ENCODE measurements at regions not wholly inside any gene's neighbourhood (a gene's known extent, or its start where the extent isn't known, plus 50 kb on each side); places are given as distances from the start of the nearest gene placed in this dataset.

DNA sequence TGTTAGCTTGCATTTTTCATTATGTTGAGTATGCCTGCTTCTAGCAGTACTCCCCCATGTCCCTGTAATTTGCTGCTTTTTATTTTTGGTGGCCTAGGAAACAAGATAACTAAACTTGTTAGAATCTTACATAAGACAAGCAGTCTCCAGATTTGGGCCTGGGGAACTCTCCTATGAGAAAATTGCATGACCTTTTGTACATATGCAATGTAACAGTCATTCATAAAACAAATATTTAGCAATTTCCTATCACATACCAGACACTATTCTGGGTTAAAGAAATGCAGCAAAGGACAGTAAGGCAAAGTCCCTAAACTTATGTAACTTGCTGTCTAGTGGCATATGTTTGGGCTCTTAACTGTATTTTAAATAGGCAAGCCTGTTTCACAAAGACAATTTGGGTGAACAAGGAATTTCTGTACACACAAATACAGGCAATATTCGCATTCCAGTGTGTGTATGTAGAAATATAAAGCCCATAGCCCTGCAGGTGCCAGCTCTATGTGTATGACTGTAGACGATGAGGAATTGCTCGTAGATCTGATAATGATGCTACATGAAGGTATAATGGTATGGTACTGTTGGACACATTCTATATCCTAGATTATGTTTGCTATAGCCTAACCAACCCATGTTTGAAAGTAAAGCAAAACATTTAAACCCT is 305.2 kb upstream of the CITED2 start:
- DNase-seq (ENCODE audit: low read depth in 1 of 2, low spot score in 1 of 2): no peak

DNA sequence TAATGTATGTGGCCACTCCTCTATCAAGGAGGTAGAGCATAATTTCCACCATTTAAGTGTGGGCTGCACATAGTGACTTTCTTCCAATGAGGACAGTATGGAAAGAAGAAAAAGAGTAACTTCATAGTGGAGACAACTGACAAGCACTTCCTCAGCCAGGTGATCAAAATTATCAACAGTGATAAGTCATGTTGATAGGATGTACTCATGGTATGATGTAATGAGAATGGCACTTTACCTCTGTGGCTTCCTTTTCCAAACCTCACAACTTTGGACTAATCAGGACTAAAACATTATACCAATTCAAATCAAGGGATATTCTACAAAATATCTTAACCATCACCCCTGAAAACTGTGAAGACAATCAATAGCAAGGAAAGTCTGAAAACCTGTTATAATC is 302.3 kb upstream of the CITED2 start:
- no peak for DNase-seq (ENCODE audit: low read depth in 1 of 2, low spot score in 1 of 2)

DNA sequence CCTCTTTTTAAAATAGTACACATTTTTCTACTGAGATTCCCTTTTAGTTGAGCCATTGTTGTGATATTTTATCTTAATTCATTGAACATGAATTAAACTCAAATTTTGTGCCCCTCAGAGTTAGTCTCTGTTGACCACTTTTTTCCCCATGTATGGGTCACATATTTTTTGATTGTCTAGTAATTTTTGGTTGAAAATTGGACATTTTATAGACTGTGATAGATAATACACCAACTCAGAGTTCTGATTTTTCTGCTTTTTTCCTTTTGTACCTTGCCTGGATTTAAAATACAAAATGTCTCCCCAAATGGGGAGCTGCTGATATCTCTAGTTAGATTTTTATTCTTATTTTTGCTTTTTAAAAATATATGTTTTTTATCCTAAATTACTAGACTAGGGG is 291.8 kb upstream of the CITED2 start:
- no peak for DNase-seq (ENCODE audit: low read depth in 1 of 2, low spot score in 1 of 2)

DNA sequence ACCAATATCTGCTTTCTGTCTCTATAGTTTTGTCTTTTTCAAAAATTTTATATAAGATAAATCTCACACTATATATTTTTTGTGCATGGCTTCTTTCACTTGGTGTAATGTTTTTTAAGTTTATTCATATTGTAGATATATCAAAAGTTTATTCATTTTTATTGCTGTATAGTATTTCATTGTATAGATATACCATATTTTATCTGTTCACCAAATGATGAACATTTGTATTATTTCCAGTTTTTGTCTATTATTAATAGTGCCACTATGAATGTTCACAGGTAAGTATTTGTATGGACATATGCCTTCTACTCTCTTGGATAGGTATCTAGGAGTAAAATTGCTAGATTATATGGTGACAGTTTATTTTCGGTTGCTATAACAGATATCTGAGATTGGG is 289.5 kb upstream of the CITED2 start:
- no peak for DNase-seq (ENCODE audit: low read depth in 1 of 2, low spot score in 1 of 2)

DNA sequence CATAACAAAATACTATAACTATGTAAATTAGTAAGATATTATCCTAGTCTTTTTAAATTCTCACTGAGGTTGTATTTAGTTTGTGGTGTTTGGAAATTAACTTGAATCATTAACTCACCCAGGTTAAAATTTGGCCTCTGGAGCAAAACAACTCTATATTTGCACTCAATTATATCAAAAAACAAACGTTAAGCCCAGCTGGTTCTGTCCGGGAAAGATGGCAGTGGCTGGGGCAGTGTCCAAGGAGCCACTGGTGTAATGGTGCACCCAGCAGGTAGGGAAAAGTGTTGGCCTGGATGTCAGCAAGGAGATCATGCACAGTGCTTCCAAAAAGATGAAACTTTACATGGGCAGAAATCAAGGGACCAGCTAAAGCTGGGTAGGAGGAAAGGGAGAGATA is 285.3 kb upstream of the CITED2 start:
- no peak for DNase-seq (ENCODE audit: low read depth in 1 of 2, low spot score in 1 of 2)

DNA sequence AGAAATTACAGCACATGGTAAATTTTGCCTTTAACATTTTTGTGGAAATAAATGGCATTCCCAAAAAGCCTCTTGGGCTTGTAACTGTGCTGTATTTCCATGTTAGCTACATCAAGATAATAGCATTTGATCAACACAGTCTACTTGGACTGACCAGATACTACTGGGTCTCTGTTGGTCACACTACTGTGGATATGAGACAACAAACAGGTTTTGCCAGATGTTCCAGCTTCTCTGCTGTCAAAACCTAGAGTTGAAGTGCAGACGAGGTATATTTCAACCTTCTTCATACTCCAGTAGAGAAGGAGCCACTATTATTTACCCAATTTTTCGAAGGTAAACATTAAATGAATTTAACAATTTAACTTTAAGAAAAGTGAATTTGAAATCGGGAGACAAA is 284.7 kb upstream of the CITED2 start:
- DNase-seq (ENCODE audit: low read depth in 1 of 2, low spot score in 1 of 2): no peak

DNA sequence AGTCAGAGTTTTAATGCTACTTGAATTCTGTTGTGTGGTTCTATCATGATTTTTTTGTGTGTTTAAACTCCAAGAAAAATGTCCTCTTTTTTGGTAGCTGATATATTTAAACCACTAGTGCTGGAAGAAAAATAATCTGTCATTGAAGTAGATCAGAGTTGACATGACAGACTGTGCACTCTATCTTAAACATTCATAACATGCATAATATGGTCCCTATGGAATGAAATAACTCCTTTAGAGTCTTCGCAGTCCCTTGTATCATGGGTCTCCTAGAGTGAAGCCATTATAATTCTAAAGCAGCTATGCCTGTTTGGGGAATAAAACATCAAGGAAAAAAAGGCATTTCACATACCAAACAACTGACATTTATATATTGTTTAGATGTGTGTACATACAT is 282.7 kb upstream of the CITED2 start:
- no peak for DNase-seq (ENCODE audit: low read depth in 1 of 2, low spot score in 1 of 2)

DNA sequence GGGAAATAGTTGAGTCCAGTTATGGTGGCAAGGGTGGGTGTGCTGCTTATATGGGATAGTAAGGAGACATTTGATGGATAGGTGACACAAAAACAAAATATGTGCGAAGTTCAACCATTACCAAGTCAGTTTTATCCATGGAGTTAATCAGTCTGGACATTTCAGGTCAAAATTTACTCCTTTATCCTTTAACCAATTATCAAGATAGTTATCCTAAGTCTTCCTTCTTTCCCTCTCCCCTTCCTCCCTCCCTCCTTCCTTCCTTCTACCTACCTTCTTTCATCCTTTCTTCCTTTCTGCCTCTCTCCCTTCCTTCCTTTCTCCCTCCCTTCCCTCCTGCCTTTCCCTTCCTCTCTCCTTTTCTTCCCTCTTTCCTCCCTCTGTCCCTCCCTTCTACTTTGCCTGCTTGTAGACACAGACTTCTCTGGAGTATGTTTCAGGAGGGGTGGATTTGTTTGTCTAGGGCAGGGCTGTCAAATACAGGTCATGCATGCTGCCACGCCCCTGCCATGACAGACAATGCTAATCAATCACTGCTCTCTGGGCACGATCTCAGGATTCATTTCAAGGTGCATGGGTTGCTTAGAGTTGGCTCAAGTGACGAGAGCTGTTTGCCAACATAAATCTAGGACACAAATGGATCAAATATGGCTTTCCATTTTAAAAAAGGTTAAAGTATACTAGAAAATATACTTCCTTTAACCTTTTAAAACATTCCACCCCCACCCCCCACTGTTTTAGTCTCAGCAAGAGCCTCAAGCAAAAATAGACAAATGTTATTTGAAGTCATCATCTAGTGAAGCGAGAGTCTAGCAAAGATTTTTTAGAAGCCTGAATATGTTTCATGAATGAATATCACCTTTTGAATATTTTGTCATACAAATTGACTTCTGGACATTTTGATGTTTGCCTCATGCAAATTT is 281.6 kb upstream of the CITED2 start:
- no peak for DNase-seq (ENCODE audit: low read depth in 1 of 2, low spot score in 1 of 2)

DNA sequence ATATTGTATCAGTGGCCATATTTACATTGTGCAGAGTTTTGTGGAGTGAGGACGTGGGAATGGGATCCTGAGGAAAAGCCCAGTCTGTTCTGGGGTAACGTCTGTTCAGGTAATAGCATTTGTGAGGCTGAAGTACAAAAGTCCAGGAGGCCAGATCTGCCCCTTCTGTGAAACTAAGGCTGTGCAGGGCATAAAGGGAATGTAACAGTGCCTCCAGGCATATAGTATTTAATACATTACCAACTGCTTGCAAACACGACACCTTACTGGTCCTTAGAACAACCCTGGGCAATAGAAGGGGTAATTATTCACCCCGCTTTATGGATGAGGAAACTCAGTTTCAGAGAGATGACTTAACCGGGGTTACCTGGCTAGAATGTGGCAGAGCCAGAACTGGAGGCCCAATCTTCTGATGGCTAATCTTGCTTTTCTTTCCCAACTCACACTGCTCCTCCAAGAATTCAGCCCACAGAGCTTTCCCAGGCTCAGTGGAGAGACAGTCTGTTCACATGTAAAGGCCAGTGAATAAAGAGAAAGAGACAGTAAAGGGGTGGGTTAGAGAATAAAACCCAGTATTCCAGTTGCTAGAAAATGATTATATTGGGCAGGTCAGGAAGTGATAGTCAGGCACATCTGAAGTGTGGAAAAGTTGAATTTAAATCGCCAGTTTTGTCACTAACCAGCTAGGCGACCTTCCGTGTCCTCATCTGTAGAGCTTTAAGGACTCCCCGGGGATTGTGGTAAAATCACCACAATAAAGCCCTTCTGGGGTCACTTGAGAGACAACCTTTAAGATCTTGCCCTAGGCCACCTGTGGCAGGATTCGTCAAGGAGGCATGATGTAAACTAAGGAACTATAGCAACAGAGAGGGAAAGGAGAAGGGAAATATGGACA is 280.7 kb upstream of the CITED2 start:
- DNase-seq (ENCODE audit: low read depth in 1 of 2, low spot score in 1 of 2): no peak

DNA sequence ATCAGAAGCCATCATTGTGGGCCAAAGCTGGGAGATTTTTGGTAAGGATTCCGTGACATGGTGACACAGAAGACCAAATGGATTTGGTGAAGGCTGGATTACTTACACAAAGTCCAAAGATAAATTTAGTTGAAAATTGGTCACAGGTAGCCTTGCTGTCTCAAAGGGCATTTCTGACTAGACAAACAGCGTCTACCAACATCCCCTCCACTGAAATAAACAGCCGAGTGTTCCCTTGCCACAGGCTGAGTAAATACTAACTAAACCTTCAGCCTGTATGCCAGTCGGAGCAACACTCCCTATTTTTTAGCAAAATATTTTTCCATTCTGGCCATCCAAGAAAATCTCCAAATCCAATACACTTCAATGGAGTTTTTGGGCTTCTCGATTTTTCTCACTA is 279.9 kb upstream of the CITED2 start:
- DNase-seq (ENCODE audit: low read depth in 1 of 2, low spot score in 1 of 2): no peak

DNA sequence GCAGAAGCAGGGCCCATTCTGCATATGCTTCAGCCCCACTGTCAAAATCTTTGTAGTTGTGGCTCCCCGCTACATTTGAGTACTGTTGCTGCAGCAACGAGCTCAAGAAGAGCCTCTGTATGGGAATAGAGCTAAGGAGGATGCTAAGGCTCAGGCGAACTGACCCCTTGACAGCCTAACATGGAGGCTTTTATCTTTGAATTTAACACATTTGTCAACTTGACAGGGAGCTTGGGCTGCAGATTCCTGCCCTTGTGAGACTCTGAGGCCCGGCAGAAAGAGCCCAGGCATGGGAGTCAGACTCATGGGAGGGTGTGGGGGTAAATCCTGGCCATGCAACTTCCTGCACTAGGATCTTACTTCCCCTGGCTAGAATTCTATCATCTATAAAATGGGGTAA is 278.7 kb upstream of the CITED2 start:
- no peak for DNase-seq (ENCODE audit: low read depth in 1 of 2, low spot score in 1 of 2)

DNA sequence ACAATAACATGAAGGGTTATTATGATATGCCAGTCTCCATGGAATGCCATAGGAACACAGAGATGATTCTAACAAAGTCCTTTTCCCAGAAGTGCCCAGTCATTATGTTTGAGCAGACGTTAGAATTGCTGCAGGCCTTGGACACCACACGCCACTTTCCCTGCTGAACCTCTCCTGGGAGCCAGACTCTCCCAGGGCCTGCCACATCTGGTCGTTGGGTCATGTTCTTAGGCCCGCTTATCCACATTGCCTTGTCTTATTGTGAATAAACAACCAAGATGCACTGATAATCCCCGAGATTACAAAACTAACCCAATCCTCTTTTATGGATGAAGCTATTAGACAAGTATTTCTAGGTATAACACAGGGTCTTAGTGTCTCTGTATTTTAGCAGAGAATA is 276.5 kb upstream of the CITED2 start:
- DNase-seq (ENCODE audit: low read depth in 1 of 2, low spot score in 1 of 2): no peak

DNA sequence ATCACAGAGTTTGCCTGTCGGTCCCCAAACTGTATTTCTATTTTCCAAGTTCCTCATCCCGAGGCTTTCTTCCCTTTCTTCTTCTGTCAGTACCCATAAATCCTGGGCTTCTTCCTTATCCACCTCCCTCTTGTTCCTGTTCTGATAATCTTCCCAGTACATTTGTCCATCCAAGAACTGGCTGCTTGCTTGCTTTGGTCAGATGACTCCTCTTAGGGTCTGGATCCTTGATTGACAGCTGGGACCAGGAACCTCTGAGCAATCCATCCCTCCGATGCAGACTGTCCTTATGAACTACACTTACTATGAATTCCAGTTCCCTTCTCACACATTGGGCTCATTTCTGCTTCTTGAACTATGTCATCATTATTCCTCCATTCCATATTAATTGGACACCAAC is 275.3 kb upstream of the CITED2 start:
- DNase-seq (ENCODE audit: low read depth in 1 of 2, low spot score in 1 of 2): no peak

DNA sequence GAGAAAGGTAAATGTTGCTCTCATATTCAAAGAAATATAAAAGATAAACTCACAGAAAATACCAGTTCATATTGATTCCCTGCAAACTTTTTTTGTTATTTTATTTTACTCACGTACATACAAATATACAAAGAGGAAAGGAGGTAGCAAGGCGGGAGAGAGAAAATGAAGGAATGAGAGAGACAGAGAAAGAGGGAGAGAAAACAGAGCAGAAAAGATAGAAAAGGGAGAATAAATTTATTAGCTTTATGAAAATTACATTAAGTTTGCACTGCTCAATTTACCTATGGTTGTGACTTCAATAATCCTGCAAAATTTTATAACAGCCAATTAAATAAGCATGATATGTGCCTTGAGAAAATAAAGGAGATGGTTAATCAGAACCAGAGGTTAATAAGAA is 274.7 kb upstream of the CITED2 start:
- no peak for DNase-seq (ENCODE audit: low read depth in 1 of 2, low spot score in 1 of 2)

DNA sequence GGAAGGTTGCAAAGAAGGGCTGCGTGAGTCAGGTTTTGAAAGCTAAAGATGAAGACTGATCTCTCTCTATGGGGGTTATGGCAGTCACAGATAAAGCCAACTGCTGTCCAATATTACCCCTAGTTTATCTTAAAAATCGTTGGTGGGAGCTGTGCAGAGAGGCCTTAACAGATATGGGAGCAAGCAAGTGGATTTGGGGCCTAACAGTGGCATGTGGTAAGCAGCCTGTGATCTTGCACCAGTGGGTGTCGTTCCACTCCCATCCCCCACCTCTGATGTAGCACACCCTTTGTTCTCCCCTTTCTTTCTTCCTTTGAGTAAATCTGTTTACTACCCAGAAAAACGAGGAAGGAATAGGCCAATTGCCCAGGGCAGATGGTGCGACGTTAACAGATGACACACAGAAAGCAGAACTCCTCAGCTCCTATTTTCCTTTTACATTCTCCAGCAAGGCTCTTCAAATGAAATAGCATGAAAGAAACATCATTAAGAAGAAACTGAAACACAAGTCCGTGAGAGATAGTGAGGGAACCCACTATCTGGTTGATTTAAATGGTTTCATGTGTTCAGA is 274.1 kb upstream of the CITED2 start:
- DNase-seq (ENCODE audit: low read depth in 1 of 2, low spot score in 1 of 2): no peak

DNA sequence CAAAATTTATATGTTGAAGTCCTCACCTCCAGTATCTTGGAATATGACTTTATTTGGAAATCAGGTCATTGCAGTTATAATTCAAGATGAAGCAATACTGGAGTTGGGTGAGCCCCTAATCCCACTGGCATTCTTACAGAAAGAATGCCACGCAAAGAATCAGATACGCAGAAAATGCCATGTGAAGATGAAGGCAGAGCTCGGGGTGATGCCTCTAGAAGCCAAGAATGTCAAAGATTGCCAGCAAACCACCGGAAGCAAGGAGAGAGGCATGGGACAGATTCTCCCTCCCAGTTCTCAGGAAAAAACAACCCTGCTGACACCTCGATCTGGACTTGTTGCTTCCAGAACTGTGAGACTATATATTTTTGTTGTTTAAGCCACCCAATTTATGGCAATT is 273.4 kb upstream of the CITED2 start:
- no peak for DNase-seq (ENCODE audit: low read depth in 1 of 2, low spot score in 1 of 2)

DNA sequence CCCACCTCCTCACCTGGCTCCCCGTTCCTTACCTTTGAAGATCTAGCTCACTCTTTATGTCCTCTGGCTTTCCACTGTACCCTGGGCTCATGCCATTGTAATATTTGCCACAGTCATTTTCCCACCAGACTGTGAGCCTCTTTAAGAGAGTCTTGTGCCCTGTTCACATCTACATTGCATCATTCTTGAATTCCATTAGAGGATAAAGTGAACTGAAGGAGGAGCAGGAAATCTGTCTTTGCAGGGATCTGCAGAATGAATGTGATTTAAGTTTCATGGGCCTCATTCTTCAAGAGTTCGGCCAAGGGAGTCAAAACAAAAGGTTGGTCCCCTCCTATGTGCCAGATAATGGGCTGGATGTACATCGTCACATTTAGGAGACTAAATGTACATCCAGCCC is 272.6 kb upstream of the CITED2 start:
- no peak for DNase-seq (ENCODE audit: low read depth in 1 of 2, low spot score in 1 of 2)

DNA sequence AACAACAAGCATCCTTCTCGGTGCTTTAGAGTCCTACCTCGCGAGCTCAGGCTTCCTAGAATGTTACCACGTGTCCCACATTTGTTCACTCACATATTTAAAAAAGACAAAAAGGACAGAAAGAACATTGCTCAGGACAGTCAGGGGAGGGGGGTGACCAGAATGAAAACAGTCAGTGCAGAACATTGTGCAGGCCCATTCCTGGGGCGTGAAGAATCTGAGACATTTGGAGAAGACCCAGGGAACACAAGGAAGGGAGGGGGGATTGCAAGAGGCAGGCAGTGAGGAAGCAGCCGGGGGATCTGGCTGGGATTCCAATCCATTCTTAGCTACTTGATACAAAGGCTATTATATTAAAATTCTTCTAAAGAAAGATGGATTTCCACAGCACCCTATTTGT is 270.4 kb upstream of the CITED2 start:
- no peak for DNase-seq (ENCODE audit: low read depth in 1 of 2, low spot score in 1 of 2)

DNA sequence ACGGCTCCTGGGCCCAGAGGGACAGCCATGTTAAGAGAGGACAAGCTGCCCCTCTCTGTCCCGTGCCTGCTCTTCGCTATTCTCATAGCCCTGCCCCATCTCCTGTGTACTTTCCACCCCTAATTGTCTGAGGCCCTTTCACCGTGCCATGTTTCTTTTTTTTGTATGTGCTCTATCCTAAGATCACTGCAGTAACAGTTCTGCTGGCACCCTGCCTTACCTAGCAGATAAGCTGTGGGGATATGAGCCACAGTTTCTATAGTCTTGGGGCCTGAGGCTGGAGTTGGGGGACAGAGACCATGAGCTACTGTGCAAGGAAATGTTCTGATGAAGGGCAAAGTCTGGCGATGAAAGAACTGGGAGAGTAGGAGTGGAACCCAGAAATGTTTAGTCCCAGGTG is 269.5 kb upstream of the CITED2 start:
- DNase-seq (ENCODE audit: low read depth in 1 of 2, low spot score in 1 of 2): no peak

DNA sequence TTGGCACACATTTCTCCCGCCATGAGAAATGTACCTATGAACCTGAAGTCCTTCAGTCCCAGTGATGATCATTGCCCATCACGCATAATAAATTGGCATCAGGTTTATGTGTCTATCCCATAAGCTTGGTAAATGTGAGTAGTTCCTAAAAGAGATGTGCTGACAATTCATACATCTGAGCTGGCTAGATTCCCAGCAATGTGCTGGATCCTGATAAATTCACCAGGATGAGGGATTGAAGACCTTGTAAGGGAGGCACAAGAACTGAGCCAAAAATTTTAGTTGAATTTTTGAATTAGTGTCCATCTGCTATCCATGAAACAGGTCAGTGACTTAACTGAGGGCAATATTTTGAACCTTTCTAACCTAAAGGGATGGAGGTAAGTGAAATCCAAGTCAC is 267.9 kb upstream of the CITED2 start:
- DNase-seq (ENCODE audit: low read depth in 1 of 2, low spot score in 1 of 2): no peak

DNA sequence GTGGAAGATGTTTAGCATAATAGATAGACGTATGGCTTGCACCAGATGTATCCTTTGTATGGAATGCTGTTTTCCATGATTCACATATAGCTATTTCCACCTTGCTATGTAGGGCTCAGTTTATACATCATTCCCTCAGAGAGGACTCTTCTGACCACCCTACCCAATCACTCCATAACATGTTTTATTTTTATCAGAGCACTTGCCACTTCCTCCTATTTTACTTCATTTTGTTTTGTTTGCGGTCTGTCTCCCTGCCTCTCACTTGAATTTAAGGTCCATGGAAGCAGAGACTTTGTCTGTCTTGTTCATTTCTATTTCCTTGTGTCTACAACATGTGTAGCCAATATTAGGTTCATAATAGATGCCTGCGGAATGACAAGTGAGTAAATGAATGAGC is 266.9 kb upstream of the CITED2 start:
- DNase-seq (ENCODE audit: low read depth in 1 of 2, low spot score in 1 of 2): no peak
